ENCODE measurements at regions not wholly inside any gene's neighbourhood (a gene's known extent, or its start where the extent isn't known, plus 50 kb on each side); places are given as distances from the start of the nearest gene placed in this dataset.

GRCh38 chr11:121358760-121359159, 66.2 kb downstream of the SC5D start:
- TF ChIP-seq RFX5 (IDR thresholded peaks at IDR 0.05; ENCODE audit: low read depth, low read length) (no peak), CTCF (conservative IDR thresholded peaks at IDR 0.05; ENCODE audit: low read depth, low read length) (no peak), POLR2A (IDR thresholded peaks at IDR 0.05; ENCODE audit: low read depth, low read length) (no peak), SMC3 (IDR thresholded peaks at IDR 0.05; ENCODE audit: low read depth, low read length) (no peak), RAD21 (IDR thresholded peaks at IDR 0.05; ENCODE audit: low read length) (no peak), USF2 (IDR thresholded peaks at IDR 0.05; ENCODE audit: low read depth, low read length) (no peak)
- TF ChIP-seq, protein P1, sequence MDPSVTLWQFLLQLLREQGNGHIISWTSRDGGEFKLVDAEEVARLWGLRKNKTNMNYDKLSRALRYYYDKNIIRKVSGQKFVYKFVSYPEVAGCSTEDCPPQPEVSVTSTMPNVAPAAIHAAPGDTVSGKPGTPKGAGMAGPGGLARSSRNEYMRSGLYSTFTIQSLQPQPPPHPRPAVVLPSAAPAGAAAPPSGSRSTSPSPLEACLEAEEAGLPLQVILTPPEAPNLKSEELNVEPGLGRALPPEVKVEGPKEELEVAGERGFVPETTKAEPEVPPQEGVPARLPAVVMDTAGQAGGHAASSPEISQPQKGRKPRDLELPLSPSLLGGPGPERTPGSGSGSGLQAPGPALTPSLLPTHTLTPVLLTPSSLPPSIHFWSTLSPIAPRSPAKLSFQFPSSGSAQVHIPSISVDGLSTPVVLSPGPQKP (IDR thresholded peaks at IDR 0.05; ENCODE audit: borderline replicate concordance, low read depth, low read length): no peak
